GM12878 (cell line): ENCODE measurements at regions not wholly inside any gene's neighbourhood (a gene's known extent, or its start where the extent isn't known, plus 50 kb on each side); places are given as distances from the start of the nearest gene placed in this dataset.

ENCODE experiments used
- CBFB ChIP-seq: IDR thresholded peaks from 2 replicates; pipeline ENCODE4 v1.6.1; 2016; ENCODE audit warnings: antibody characterized with exemption, low read depth
- EZH2 ChIP-seq: IDR thresholded peaks from 2 replicates; pipeline ENCODE4 v1.6.1; 2012; ENCODE audit warnings: low read depth, mild to moderate bottlenecking, control low read depth, inconsistent platforms, low read length, borderline replicate concordance; ENCODE audit not compliant: control insufficient read depth
- HDGF ChIP-seq: fragments of 450-650 bp; IDR thresholded peaks from 2 replicates; pipeline ENCODE4 v1.6.1; 2016; ENCODE audit warnings: antibody characterized with exemption
- JUND ChIP-seq: IDR thresholded peaks from 2 replicates; pipeline ENCODE4 v1.6.1; 2012; ENCODE audit warnings: low read depth, mild to moderate bottlenecking, low read length, improper control_type of control experiment, moderate library complexity
- NBN ChIP-seq: fragments of 450-650 bp; IDR thresholded peaks from 2 replicates; pipeline ENCODE4 v1.6.1; 2016
- TF ChIP-seq, protein P1 (sequence below): IDR thresholded peaks from 2 replicates; pipeline ENCODE4 v1.6.1; 2012; ENCODE audit warnings: improper control_type of control experiment, low read depth, low read length; ENCODE audit not compliant: insufficient replicate concordance
- TF ChIP-seq, protein P2 (sequence below), 3 experiments: IDR thresholded peaks in 2 of 3; conservative IDR thresholded peaks in 1 of 3; 2 replicates each; pipeline ENCODE4 v1.5.1; 2011; ENCODE audit warnings: low read depth in 3 of 3, low read length in 3 of 3, mild to moderate bottlenecking in 3 of 3, control low read depth in 2 of 3, moderate library complexity in 2 of 3, inconsistent platforms in 1 of 3, mixed read lengths in 1 of 3; ENCODE audit not compliant: control insufficient read depth in 2 of 3, insufficient read depth in 1 of 3; ENCODE audit errors: extremely low read depth in 1 of 3

DNA sequence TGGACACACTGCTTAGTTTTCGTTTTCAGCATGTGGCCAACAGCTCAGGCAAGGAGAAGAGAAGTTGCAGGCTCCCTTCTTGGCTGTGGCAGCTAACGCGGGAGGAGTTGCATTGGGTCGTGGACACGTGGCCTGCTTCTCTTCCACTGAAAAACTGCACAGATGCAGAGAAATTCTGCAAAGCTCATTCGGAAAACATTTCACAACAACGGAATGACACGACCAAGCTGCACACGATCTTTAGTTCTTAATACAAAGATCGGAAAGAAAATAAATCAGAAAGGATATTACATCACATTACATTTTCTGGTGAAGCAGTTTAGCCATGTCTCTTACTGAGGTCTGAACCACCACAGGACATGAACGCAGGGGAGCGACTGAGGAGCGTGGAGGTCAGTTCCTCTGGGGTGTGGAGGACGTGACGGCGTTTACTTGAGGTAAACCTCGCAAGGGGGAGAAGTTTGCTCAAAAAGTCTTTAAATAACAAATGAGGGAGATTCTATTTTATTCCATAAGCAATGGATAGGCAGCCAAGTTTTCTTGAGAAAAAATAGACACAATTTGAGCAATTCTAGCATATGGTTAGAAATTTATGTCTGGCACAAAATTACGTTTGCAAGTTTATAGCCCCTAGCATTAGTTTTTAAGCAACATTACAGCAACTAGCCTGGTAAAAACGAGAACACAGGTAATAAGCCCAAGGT lies 178.3 kb downstream of the THBS2 start:
- TF ChIP-seq, protein P1, sequence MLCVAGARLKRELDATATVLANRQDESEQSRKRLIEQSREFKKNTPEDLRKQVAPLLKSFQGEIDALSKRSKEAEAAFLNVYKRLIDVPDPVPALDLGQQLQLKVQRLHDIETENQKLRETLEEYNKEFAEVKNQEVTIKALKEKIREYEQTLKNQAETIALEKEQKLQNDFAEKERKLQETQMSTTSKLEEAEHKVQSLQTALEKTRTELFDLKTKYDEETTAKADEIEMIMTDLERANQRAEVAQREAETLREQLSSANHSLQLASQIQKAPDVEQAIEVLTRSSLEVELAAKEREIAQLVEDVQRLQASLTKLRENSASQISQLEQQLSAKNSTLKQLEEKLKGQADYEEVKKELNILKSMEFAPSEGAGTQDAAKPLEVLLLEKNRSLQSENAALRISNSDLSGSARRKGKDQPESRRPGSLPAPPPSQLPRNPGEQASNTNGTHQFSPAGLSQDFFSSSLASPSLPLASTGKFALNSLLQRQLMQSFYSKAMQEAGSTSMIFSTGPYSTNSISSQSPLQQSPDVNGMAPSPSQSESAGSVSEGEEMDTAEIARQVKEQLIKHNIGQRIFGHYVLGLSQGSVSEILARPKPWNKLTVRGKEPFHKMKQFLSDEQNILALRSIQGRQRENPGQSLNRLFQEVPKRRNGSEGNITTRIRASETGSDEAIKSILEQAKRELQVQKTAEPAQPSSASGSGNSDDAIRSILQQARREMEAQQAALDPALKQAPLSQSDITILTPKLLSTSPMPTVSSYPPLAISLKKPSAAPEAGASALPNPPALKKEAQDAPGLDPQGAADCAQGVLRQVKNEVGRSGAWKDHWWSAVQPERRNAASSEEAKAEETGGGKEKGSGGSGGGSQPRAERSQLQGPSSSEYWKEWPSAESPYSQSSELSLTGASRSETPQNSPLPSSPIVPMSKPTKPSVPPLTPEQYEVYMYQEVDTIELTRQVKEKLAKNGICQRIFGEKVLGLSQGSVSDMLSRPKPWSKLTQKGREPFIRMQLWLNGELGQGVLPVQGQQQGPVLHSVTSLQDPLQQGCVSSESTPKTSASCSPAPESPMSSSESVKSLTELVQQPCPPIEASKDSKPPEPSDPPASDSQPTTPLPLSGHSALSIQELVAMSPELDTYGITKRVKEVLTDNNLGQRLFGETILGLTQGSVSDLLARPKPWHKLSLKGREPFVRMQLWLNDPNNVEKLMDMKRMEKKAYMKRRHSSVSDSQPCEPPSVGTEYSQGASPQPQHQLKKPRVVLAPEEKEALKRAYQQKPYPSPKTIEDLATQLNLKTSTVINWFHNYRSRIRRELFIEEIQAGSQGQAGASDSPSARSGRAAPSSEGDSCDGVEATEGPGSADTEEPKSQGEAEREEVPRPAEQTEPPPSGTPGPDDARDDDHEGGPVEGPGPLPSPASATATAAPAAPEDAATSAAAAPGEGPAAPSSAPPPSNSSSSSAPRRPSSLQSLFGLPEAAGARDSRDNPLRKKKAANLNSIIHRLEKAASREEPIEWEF: no peak
- TF ChIP-seq HDGF (no peak), NBN (no peak), JUND (no peak), CBFB (no peak), EZH2 (no peak)
- TF ChIP-seq, protein P2, sequence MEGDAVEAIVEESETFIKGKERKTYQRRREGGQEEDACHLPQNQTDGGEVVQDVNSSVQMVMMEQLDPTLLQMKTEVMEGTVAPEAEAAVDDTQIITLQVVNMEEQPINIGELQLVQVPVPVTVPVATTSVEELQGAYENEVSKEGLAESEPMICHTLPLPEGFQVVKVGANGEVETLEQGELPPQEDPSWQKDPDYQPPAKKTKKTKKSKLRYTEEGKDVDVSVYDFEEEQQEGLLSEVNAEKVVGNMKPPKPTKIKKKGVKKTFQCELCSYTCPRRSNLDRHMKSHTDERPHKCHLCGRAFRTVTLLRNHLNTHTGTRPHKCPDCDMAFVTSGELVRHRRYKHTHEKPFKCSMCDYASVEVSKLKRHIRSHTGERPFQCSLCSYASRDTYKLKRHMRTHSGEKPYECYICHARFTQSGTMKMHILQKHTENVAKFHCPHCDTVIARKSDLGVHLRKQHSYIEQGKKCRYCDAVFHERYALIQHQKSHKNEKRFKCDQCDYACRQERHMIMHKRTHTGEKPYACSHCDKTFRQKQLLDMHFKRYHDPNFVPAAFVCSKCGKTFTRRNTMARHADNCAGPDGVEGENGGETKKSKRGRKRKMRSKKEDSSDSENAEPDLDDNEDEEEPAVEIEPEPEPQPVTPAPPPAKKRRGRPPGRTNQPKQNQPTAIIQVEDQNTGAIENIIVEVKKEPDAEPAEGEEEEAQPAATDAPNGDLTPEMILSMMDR (IDR thresholded peaks at IDR 0.05 in 2 of 3, conservative IDR thresholded peaks at IDR 0.05 in 1 of 3; ENCODE audit: control insufficient read depth in 2 of 3, extremely low read depth in 1 of 3, insufficient read depth in 1 of 3, low read depth in 3 of 3, low read length in 3 of 3): no peak
